SK-N-SH (cell line): ENCODE measurements at regions not wholly inside any gene's neighbourhood (a gene's known extent, or its start where the extent isn't known, plus 50 kb on each side); places are given as distances from the start of the nearest gene placed in this dataset.

Source experiments
- CTCF ChIA-PET: fragments of 300-600, 350-600 bp; formaldehyde crosslinking; extraction: SDS; loops from one replicate; lab custom pipeline; 2021; lab: Yijun Ruan, JAX
- POLR2A ChIA-PET: fragments of 350-600 bp; sonication (Branson Sonifier 250); formaldehyde crosslinking; extraction: SDS; loops from one replicate; lab custom pipeline; 2020; ENCODE audit warnings: antibody characterized with exemption, inconsistent platforms; lab: Yijun Ruan, JAX
- DNase-seq: peaks from one replicate; pipeline ENCODE4 v3.0.0; 2012
- H2AFZ ChIP-seq: fragments of 200-600 bp; sonication (generic); 2 replicates; pipeline ENCODE4 v1.8.1; 2016; ENCODE audit warnings: antibody characterized with exemption, mild to moderate bottlenecking, low read depth
- H3F3A ChIP-seq: fragments of 200-600 bp; sonication (generic); replicated peaks from 2 replicates; pipeline ENCODE3; 2016; ENCODE audit warnings: antibody characterized with exemption, mild to moderate bottlenecking; ENCODE audit not compliant: insufficient read depth
- H3K27ac ChIP-seq, 2 experiments: fragments of 200-500 bp in 1 of 2; fragments of 200-600 bp in 1 of 2; sonication (Bioruptor generic) in 1 of 2; sonication (generic), shearing (Covaris generic) in 1 of 2; 2 replicates each; pipeline versions ENCODE4 v1.5.1 to v1.6.1; 2014 to 2016; ENCODE audit warnings: low read depth in 2 of 2, inconsistent platforms in 1 of 2, low read length in 1 of 2, mild to moderate bottlenecking in 1 of 2, mixed read lengths in 1 of 2
- H3K27me3 ChIP-seq: fragments of 200-600 bp; sonication (generic), shearing (Covaris generic); 2 replicates; pipeline ENCODE4 v1.6.1; 2016; ENCODE audit warnings: mixed run types; ENCODE audit not compliant: insufficient read depth
- H3K36me3 ChIP-seq, 2 experiments: fragments of 200-500 bp in 1 of 2; fragments of 200-600 bp in 1 of 2; sonication (Bioruptor generic) in 1 of 2; sonication (generic) in 1 of 2; replicated peaks in 1 of 2; 2 replicates each; pipeline versions ENCODE3 to v1.5.1; 2014 to 2016; ENCODE audit warnings: low read length in 1 of 2, mild to moderate bottlenecking in 1 of 2; ENCODE audit not compliant: insufficient read depth in 2 of 2, control insufficient read depth in 1 of 2
- H3K4me1 ChIP-seq, 2 experiments: fragments of 200-500 bp in 1 of 2; fragments of 200-600 bp in 1 of 2; sonication (Bioruptor generic) in 1 of 2; sonication (generic), shearing (Covaris generic) in 1 of 2; 2 replicates each; pipeline versions ENCODE4 v1.5.1 to v1.6.1; 2014 to 2016; ENCODE audit warnings: low read depth in 1 of 2, low read length in 1 of 2, mixed run types in 1 of 2; ENCODE audit not compliant: insufficient read depth in 2 of 2, control insufficient read depth in 1 of 2
- H3K4me2 ChIP-seq: fragments of 200-600 bp; sonication (generic), shearing (Covaris generic); 2 replicates; pipeline ENCODE4 v1.6.1; 2017; ENCODE audit warnings: mixed run types
- H3K4me3 ChIP-seq, 2 experiments: fragments of 200-500 bp in 1 of 2; fragments of 200-600 bp in 1 of 2; sonication (Bioruptor generic) in 1 of 2; sonication (generic), shearing (Covaris generic) in 1 of 2; 2 replicates each; pipeline versions ENCODE4 v1.5.1 to v1.8.1; 2014 to 2016; ENCODE audit warnings: low read depth in 2 of 2, inconsistent platforms in 1 of 2, low read length in 1 of 2, mild to moderate bottlenecking in 1 of 2, mixed read lengths in 1 of 2, moderate library complexity in 1 of 2
- H3K79me2 ChIP-seq: fragments of 200-600 bp; sonication (generic); 2 replicates; pipeline ENCODE4 v1.8.1; 2017; ENCODE audit warnings: mild to moderate bottlenecking; ENCODE audit not compliant: insufficient read depth
- H3K9ac ChIP-seq: fragments of 200-600 bp; sonication (generic); 2 replicates; pipeline ENCODE4 v1.6.1; 2017; ENCODE audit warnings: mixed run types
- H3K9me2 ChIP-seq: fragments of 200-600 bp; sonication (generic); 2 replicates; pipeline ENCODE4 v1.6.1; 2017; ENCODE audit warnings: mixed run types
- H3K9me3 ChIP-seq: fragments of 200-600 bp; sonication (generic); 2 replicates; pipeline ENCODE4 v1.6.1; 2017; ENCODE audit warnings: mixed run types, mild to moderate bottlenecking, moderate library complexity
- H4K20me1 ChIP-seq: fragments of 200-600 bp; sonication (generic); 2 replicates; pipeline ENCODE4 v1.6.1; 2017; ENCODE audit warnings: mild to moderate bottlenecking, mixed run types; ENCODE audit not compliant: insufficient read depth
- CHD2 ChIP-seq: fragments of 150-350 bp; IDR thresholded peaks from 2 replicates; pipeline ENCODE4 v1.6.1; 2018; ENCODE audit warnings: low read length; ENCODE audit not compliant: partially characterized antibody
- FOXJ3 ChIP-seq: sonication (generic); formaldehyde crosslinking; IDR thresholded peaks from 2 replicates; pipeline ENCODE4 v1.5.1; 2020; ENCODE audit warnings: mild to moderate bottlenecking, missing genetic modification reagents
- FOXM1 ChIP-seq: IDR thresholded peaks from 2 replicates; pipeline ENCODE4 v1.4.0; 2012; ENCODE audit warnings: low read depth, mild to moderate bottlenecking
- JUND ChIP-seq: IDR thresholded peaks from 2 replicates; pipeline ENCODE4 v1.4.0; 2012
- MEF2A ChIP-seq: IDR thresholded peaks from 2 replicates; pipeline ENCODE4 v1.4.0; 2012; ENCODE audit warnings: low read depth, borderline replicate concordance
- MXI1 ChIP-seq: IDR thresholded peaks from 2 replicates; pipeline ENCODE4 v1.6.1; 2012; ENCODE audit warnings: mild to moderate bottlenecking, low read depth, low read length, improper control_type of control experiment
- RAD21 ChIP-seq: IDR thresholded peaks from 2 replicates; pipeline ENCODE4 v1.6.1; 2012; ENCODE audit warnings: mild to moderate bottlenecking, low read length
- RCOR1 ChIP-seq: fragments of 150-350 bp; IDR thresholded peaks from 2 replicates; pipeline ENCODE4 v1.6.1; 2017; ENCODE audit warnings: antibody characterized with exemption, low read length
- RFX5 ChIP-seq: IDR thresholded peaks from 2 replicates; pipeline ENCODE4 v1.6.1; 2012; ENCODE audit warnings: mild to moderate bottlenecking, improper control_type of control experiment, low read length
- RXRA ChIP-seq: IDR thresholded peaks from 2 replicates; pipeline ENCODE4 v1.4.0; 2012; ENCODE audit warnings: low read depth, mild to moderate bottlenecking, borderline replicate concordance
- SIN3A ChIP-seq: IDR thresholded peaks from 2 replicates; pipeline ENCODE4 v1.6.1; 2012; ENCODE audit warnings: low read depth, mild to moderate bottlenecking, low read length, moderate library complexity, borderline replicate concordance
- TAF1 ChIP-seq: IDR thresholded peaks from 2 replicates; pipeline ENCODE4 v1.6.1; 2012; ENCODE audit warnings: low read depth, mild to moderate bottlenecking, low read length, moderate library complexity, borderline replicate concordance
- WGBS: methylation state at CpG from one replicate; pipeline ENCODE4 v1.1.6; 2017; ENCODE audit warnings: low lambda C conversion rate; 5-methylcytosine and 5-hydroxymethylcytosine counted together
- TF ChIP-seq, protein P1 (sequence below): IDR thresholded peaks from 2 replicates; pipeline ENCODE4 v1.6.1; 2012; ENCODE audit warnings: mild to moderate bottlenecking, low read depth, low read length, moderate library complexity
- TF ChIP-seq, protein P2 (sequence below): IDR thresholded peaks from 2 replicates; pipeline ENCODE4 v1.4.0; 2012; ENCODE audit warnings: low read depth
- TF ChIP-seq, protein P3 (sequence below): IDR thresholded peaks from 2 replicates; pipeline ENCODE4 v1.4.0; 2012; ENCODE audit warnings: low read depth, borderline replicate concordance
- TF ChIP-seq, protein P4 (sequence below): IDR thresholded peaks from 2 replicates; pipeline ENCODE4; 2012
- TF ChIP-seq, protein P5 (sequence below): fragments of 150-350 bp; IDR thresholded peaks from 2 replicates; pipeline ENCODE4 v1.6.1; 2017; ENCODE audit warnings: antibody characterized with exemption, low read length, low read depth, borderline replicate concordance
- TF ChIP-seq, protein P6 (sequence below): IDR thresholded peaks from 2 replicates; pipeline ENCODE4 v1.4.0; 2012; ENCODE audit warnings: low read depth, borderline replicate concordance

DNA sequence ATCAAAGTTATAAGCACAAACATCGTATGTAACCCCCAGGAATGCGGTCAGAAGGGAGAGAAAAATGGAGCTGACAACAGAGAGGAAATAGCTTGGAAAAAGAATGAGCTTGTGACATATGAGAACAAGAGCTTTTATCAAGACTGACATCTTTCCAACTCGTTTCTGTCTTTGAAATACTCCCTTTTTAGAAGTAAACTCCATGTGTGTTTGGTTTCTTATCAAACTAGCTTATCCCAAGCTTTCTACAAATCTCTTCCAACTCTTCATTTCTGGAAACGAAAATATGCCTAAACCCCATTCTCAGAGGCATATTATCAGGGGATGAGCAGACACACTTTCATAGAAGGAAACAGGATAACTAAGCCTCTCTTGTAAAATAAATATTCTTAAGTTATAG is 235.4 kb downstream of the NAF1 start:
- CTCF ChIA-PET, result no interaction called here

DNA sequence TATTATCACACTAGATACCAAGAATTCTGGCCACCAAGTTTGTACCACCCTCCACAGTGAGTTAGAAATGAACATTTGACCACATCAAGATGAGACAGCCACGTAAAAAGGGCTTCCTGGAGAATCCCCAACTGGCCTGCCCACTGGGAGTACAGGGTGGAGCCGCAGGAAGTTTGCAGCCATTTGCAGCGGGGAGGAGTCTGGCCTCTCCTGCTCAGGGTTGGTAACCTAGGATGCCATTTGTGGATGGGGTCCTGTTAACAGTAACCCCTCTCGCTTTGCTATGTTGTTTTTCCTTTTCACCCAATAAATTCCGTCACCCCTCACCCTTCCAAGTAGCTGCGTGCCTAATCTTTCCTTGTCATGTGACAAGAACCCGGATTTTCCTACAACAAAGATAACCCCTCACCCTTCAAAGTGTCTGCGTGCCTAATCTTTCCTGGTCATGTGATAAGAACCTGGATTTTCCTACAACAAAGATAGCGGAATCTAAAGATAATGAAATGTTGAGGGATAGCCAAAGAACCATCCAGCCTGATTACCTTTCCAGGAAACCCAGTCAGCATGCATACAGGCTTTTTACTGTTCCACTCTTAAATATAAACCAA is 245.4 kb downstream of the NAF1 start:
- 5% methylated on average over 9 of the region's 9 CpGs for WGBS
- ChIA-PET CTCF (interaction anchor here (0.7 kb wide), 1 partner anchor 375 kb away, joined by 4 read pairs; no protein-coding TSS in a partner anchor), POLR2A (no interaction called here)
- Histone ChIP-seq H3K79me2 (no peaks in the 10 kb centered on the region), H3K9me2 (no peaks in the 10 kb centered on the region), H3K36me3 (no peaks in the 10 kb centered on the region), H3K9ac (no peak overlapping the region), H3K4me1 (no peaks in the 10 kb centered on the region), H3K4me2 (no peak overlapping the region), H3K4me3 (no peak overlapping the region), H3K27ac (no peak overlapping the region), H3K27me3 (no peaks in the 10 kb centered on the region; the same call in 1 of the 2 replicates), H3K9me3 (peaks cover 6% of the 10 kb centered on the region), H2AFZ (no peak overlapping the region), H3F3A (no peaks in the 10 kb centered on the region), H4K20me1 (no peaks in the 10 kb centered on the region)
- DNase-seq, result no peak
- TF ChIP-seq TAF1 (no peak), RAD21 (no peak), JUND (no peak), RXRA (no peak), FOXM1 (no peak), CHD2 (no peak), SIN3A (no peak), RFX5 (no peak), RCOR1 (no peak)
- TF ChIP-seq, protein P1, sequence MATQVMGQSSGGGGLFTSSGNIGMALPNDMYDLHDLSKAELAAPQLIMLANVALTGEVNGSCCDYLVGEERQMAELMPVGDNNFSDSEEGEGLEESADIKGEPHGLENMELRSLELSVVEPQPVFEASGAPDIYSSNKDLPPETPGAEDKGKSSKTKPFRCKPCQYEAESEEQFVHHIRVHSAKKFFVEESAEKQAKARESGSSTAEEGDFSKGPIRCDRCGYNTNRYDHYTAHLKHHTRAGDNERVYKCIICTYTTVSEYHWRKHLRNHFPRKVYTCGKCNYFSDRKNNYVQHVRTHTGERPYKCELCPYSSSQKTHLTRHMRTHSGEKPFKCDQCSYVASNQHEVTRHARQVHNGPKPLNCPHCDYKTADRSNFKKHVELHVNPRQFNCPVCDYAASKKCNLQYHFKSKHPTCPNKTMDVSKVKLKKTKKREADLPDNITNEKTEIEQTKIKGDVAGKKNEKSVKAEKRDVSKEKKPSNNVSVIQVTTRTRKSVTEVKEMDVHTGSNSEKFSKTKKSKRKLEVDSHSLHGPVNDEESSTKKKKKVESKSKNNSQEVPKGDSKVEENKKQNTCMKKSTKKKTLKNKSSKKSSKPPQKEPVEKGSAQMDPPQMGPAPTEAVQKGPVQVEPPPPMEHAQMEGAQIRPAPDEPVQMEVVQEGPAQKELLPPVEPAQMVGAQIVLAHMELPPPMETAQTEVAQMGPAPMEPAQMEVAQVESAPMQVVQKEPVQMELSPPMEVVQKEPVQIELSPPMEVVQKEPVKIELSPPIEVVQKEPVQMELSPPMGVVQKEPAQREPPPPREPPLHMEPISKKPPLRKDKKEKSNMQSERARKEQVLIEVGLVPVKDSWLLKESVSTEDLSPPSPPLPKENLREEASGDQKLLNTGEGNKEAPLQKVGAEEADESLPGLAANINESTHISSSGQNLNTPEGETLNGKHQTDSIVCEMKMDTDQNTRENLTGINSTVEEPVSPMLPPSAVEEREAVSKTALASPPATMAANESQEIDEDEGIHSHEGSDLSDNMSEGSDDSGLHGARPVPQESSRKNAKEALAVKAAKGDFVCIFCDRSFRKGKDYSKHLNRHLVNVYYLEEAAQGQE, result no peak
- TF ChIP-seq, protein P2, sequence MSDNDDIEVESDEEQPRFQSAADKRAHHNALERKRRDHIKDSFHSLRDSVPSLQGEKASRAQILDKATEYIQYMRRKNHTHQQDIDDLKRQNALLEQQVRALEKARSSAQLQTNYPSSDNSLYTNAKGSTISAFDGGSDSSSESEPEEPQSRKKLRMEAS, result no peak
- TF ChIP-seq, protein P3, sequence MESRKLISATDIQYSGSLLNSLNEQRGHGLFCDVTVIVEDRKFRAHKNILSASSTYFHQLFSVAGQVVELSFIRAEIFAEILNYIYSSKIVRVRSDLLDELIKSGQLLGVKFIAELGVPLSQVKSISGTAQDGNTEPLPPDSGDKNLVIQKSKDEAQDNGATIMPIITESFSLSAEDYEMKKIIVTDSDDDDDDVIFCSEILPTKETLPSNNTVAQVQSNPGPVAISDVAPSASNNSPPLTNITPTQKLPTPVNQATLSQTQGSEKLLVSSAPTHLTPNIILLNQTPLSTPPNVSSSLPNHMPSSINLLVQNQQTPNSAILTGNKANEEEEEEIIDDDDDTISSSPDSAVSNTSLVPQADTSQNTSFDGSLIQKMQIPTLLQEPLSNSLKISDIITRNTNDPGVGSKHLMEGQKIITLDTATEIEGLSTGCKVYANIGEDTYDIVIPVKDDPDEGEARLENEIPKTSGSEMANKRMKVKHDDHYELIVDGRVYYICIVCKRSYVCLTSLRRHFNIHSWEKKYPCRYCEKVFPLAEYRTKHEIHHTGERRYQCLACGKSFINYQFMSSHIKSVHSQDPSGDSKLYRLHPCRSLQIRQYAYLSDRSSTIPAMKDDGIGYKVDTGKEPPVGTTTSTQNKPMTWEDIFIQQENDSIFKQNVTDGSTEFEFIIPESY, result no peak

More for the DNA sequence above, 235.4 kb downstream of the NAF1 start:
- no peak overlapping the region for H2AFZ ChIP-seq
- H3K4me1 ChIP-seq, result no peaks in the 10 kb centered on the region
- no peaks in the 10 kb centered on the region for H3K36me3 ChIP-seq
- no peaks in the 10 kb centered on the region for H3K9me3 ChIP-seq
- POLR2A ChIA-PET, result no interaction called here
- H3K9me2 ChIP-seq, result no peaks in the 10 kb centered on the region
- TF ChIP-seq, protein P4, sequence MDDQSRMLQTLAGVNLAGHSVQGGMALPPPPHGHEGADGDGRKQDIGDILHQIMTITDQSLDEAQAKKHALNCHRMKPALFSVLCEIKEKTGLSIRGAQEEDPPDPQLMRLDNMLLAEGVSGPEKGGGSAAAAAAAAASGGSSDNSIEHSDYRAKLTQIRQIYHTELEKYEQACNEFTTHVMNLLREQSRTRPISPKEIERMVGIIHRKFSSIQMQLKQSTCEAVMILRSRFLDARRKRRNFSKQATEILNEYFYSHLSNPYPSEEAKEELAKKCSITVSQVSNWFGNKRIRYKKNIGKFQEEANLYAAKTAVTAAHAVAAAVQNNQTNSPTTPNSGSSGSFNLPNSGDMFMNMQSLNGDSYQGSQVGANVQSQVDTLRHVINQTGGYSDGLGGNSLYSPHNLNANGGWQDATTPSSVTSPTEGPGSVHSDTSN, result no peak
- TF ChIP-seq, protein P5, sequence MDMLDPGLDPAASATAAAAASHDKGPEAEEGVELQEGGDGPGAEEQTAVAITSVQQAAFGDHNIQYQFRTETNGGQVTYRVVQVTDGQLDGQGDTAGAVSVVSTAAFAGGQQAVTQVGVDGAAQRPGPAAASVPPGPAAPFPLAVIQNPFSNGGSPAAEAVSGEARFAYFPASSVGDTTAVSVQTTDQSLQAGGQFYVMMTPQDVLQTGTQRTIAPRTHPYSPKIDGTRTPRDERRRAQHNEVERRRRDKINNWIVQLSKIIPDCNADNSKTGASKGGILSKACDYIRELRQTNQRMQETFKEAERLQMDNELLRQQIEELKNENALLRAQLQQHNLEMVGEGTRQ, result no peak
- TF ChIP-seq MXI1 (no peak), MEF2A (no peak), FOXJ3 (CRISPR knock-in tag) (no peak), RAD21 (no peak)
- TF ChIP-seq, protein P6, sequence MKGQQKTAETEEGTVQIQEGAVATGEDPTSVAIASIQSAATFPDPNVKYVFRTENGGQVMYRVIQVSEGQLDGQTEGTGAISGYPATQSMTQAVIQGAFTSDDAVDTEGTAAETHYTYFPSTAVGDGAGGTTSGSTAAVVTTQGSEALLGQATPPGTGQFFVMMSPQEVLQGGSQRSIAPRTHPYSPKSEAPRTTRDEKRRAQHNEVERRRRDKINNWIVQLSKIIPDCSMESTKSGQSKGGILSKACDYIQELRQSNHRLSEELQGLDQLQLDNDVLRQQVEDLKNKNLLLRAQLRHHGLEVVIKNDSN, result no peak
- H3F3A ChIP-seq, result no peaks in the 10 kb centered on the region
- no peaks in the 10 kb centered on the region for H4K20me1 ChIP-seq
- peaks cover 12% of the 10 kb centered on the region; the same call in 1 of the 2 replicates for H3K27me3 ChIP-seq
- no peak overlapping the region for H3K27ac ChIP-seq
- peak overlapping the region in 1 of 2 experiments; percentile 9; a peak in 1 of 4 replicates for H3K4me3 ChIP-seq
- DNase-seq, result no peak
- H3K9ac ChIP-seq, result no peak overlapping the region
- H3K4me2 ChIP-seq, result no peak overlapping the region
- WGBS, result 4% methylated on average over 4 of the region's 4 CpGs
- H3K79me2 ChIP-seq, result no peaks in the 10 kb centered on the region
